Activated T-helper 17 cell treated with anti-CD3 and anti-CD28 coated beads, Interleukin-2, amount 50 U/mL, for 72 hours (primary cell): ENCODE measurements at regions not wholly inside any gene's neighbourhood (a gene's known extent, or its start where the extent isn't known, plus 50 kb on each side); places are given as distances from the start of the nearest gene placed in this dataset.

Source experiments
- ATAC-seq: fragments of 150-1000 bp; cut with Tn5 transposase; replicated peaks from 2 replicates; pipeline ENCODE4 v1.10.0; 2021; ENCODE audit warnings: mild to moderate bottlenecking, moderate library complexity
- H3K27ac Mint-ChIP-seq: one replicate; pipeline ENCODE4 v1.8.0; 2022; ENCODE audit warnings: mixed read lengths
- H3K27me3 Mint-ChIP-seq: one replicate; pipeline ENCODE4 v1.8.0; 2022; ENCODE audit warnings: mixed read lengths
- H3K36me3 Mint-ChIP-seq: one replicate; pipeline ENCODE4 v1.8.0; 2022; ENCODE audit warnings: low read depth, mild to moderate bottlenecking, mixed read lengths
- H3K4me1 Mint-ChIP-seq: one replicate; pipeline ENCODE4 v1.8.0; 2022; ENCODE audit warnings: mixed read lengths
- H3K4me3 Mint-ChIP-seq: one replicate; pipeline ENCODE4 v1.8.0; 2022; ENCODE audit warnings: mild to moderate bottlenecking, mixed read lengths
- H3K9me3 Mint-ChIP-seq: one replicate; pipeline ENCODE4 v1.8.0; 2022; ENCODE audit warnings: mixed read lengths

- H3K4me1 Mint-ChIP-seq = no peaks in the 10 kb centered on the region
- H3K27ac Mint-ChIP-seq = no peak overlapping the region
- no peaks in the 10 kb centered on the region for H3K9me3 Mint-ChIP-seq
- H3K36me3 Mint-ChIP-seq = no peaks in the 10 kb centered on the region
- no peaks in the 10 kb centered on the region for H3K27me3 Mint-ChIP-seq
- no peak overlapping the region for H3K4me3 Mint-ChIP-seq
- ATAC-seq = no peak
Measured at GRCh38 chr7:33711231-33712019, 193.9 kb upstream of the BMPER start.

- ATAC-seq = no peak
- Mint-ChIP-seq H3K27me3 (no peaks in the 10 kb centered on the region), H3K9me3 (no peaks in the 10 kb centered on the region), H3K4me1 (no peaks in the 10 kb centered on the region), H3K27ac (no peak overlapping the region), H3K4me3 (no peak overlapping the region), H3K36me3 (no peaks in the 10 kb centered on the region)
Measured at GRCh38 chr7:33712020-33712414, 193.3 kb upstream of the BMPER start.

GRCh38 chr7:33714208-33714607, 191.1 kb upstream of the BMPER start:
- H3K27me3 Mint-ChIP-seq = no peaks in the 10 kb centered on the region
- H3K27ac Mint-ChIP-seq = no peak overlapping the region
- H3K36me3 Mint-ChIP-seq = no peaks in the 10 kb centered on the region
- H3K4me3 Mint-ChIP-seq = no peak overlapping the region
- no peaks in the 10 kb centered on the region for H3K4me1 Mint-ChIP-seq
- ATAC-seq = no peak
- no peaks in the 10 kb centered on the region for H3K9me3 Mint-ChIP-seq

- Mint-ChIP-seq H3K4me3 (no peak overlapping the region), H3K4me1 (no peaks in the 10 kb centered on the region), H3K27ac (no peak overlapping the region), H3K36me3 (no peaks in the 10 kb centered on the region), H3K9me3 (no peaks in the 10 kb centered on the region), H3K27me3 (no peaks in the 10 kb centered on the region)
- no peak for ATAC-seq
Measured at GRCh38 chr7:33716581-33717477, 188.5 kb upstream of the BMPER start.

GRCh38 chr7:33719059-33719581, 186.2 kb upstream of the BMPER start:
- no peak overlapping the region for H3K27ac Mint-ChIP-seq
- no peaks in the 10 kb centered on the region for H3K4me1 Mint-ChIP-seq
- no peak overlapping the region for H3K4me3 Mint-ChIP-seq
- no peaks in the 10 kb centered on the region for H3K27me3 Mint-ChIP-seq
- ATAC-seq = no peak
- H3K9me3 Mint-ChIP-seq = no peaks in the 10 kb centered on the region
- H3K36me3 Mint-ChIP-seq = no peaks in the 10 kb centered on the region

- no peak overlapping the region for H3K4me3 Mint-ChIP-seq
- H3K27ac Mint-ChIP-seq = no peak overlapping the region
- no peaks in the 10 kb centered on the region for H3K27me3 Mint-ChIP-seq
Measured at GRCh38 chr7:33720139-33720538, 185.2 kb upstream of the BMPER start.

GRCh38 chr7:33720870-33721269, 184.5 kb upstream of the BMPER start:
- Mint-ChIP-seq H3K36me3 (no peaks in the 10 kb centered on the region), H3K4me1 (no peaks in the 10 kb centered on the region), H3K27me3 (no peaks in the 10 kb centered on the region), H3K4me3 (no peak overlapping the region), H3K27ac (no peak overlapping the region), H3K9me3 (no peaks in the 10 kb centered on the region)
- no peak for ATAC-seq

More at GRCh38 chr7:33720139-33720538, 185.2 kb upstream of the BMPER start:
- no peaks in the 10 kb centered on the region for H3K4me1 Mint-ChIP-seq
- no peaks in the 10 kb centered on the region for H3K9me3 Mint-ChIP-seq
- ATAC-seq = no peak
- H3K36me3 Mint-ChIP-seq = no peaks in the 10 kb centered on the region

GRCh38 chr7:33721895-33722294, 183.4 kb upstream of the BMPER start:
- Mint-ChIP-seq H3K9me3 (no peaks in the 10 kb centered on the region), H3K36me3 (no peaks in the 10 kb centered on the region), H3K4me1 (no peaks in the 10 kb centered on the region), H3K27me3 (no peaks in the 10 kb centered on the region), H3K27ac (no peak overlapping the region), H3K4me3 (no peak overlapping the region)
- ATAC-seq = no peak

- H3K27ac Mint-ChIP-seq = no peak overlapping the region
- no peaks in the 10 kb centered on the region for H3K9me3 Mint-ChIP-seq
- no peak for ATAC-seq
Measured at GRCh38 chr7:33722383-33723101, 182.8 kb upstream of the BMPER start.

GRCh38 chr7:33724201-33724600, 181.1 kb upstream of the BMPER start:
- no peaks in the 10 kb centered on the region for H3K36me3 Mint-ChIP-seq
- H3K4me1 Mint-ChIP-seq = no peaks in the 10 kb centered on the region
- H3K27ac Mint-ChIP-seq = no peak overlapping the region
- no peaks in the 10 kb centered on the region for H3K9me3 Mint-ChIP-seq
- H3K4me3 Mint-ChIP-seq = no peak overlapping the region
- no peak for ATAC-seq
- no peaks in the 10 kb centered on the region for H3K27me3 Mint-ChIP-seq

More at GRCh38 chr7:33722383-33723101, 182.8 kb upstream of the BMPER start:
- no peak overlapping the region for H3K4me3 Mint-ChIP-seq
- H3K36me3 Mint-ChIP-seq = no peaks in the 10 kb centered on the region
- H3K27me3 Mint-ChIP-seq = no peaks in the 10 kb centered on the region
- H3K4me1 Mint-ChIP-seq = no peaks in the 10 kb centered on the region

GRCh38 chr7:33725111-33726025, 180.0 kb upstream of the BMPER start:
- ATAC-seq = no peak
- Mint-ChIP-seq H3K27ac (no peak overlapping the region), H3K9me3 (no peaks in the 10 kb centered on the region), H3K36me3 (no peaks in the 10 kb centered on the region), H3K4me3 (no peak overlapping the region), H3K27me3 (no peaks in the 10 kb centered on the region), H3K4me1 (no peaks in the 10 kb centered on the region)

- Mint-ChIP-seq H3K27ac (no peak overlapping the region), H3K4me1 (no peaks in the 10 kb centered on the region), H3K36me3 (no peaks in the 10 kb centered on the region), H3K27me3 (no peaks in the 10 kb centered on the region), H3K9me3 (no peaks in the 10 kb centered on the region), H3K4me3 (no peak overlapping the region)
- no peak for ATAC-seq
Measured at GRCh38 chr7:33726582-33726981, 178.8 kb upstream of the BMPER start.

GRCh38 chr7:33727315-33727714, 178.0 kb upstream of the BMPER start:
- H3K4me1 Mint-ChIP-seq = no peaks in the 10 kb centered on the region
- no peak overlapping the region for H3K27ac Mint-ChIP-seq
- H3K27me3 Mint-ChIP-seq = no peaks in the 10 kb centered on the region
- no peaks in the 10 kb centered on the region for H3K9me3 Mint-ChIP-seq
- no peak for ATAC-seq
- no peaks in the 10 kb centered on the region for H3K36me3 Mint-ChIP-seq
- H3K4me3 Mint-ChIP-seq = no peak overlapping the region
